Endothelial cell of umbilical vein (primary cell): ENCODE measurements at regions not wholly inside any gene's neighbourhood (a gene's known extent, or its start where the extent isn't known, plus 50 kb on each side); places are given as distances from the start of the nearest gene placed in this dataset.

Source experiments
- BruUV-seq: library from RNA; stranded (reverse); fragments of 400-500 nt; replicated peaks from 2 replicates; lab custom pipeline; 2021; lab: Mats Ljungman, UMichigan
- CTCF ChIA-PET: fragments of 300-600, 350-600 bp; sonication (Branson Sonifier 250); formaldehyde crosslinking; loops from one replicate; lab custom pipeline; 2021; ENCODE audit warnings: antibody characterized with exemption, inconsistent platforms; lab: Charles Lee
- POLR2A ChIA-PET: fragments of 300-600, 350-600 bp; sonication (Branson Sonifier 250); formaldehyde crosslinking; loops from one replicate; lab custom pipeline; 2021; ENCODE audit warnings: antibody characterized with exemption, inconsistent platforms; lab: Charles Lee
- DNase-seq: peaks from one replicate; pipeline ENCODE4 v3.0.0-alpha.2; 2011; ENCODE audit warnings: low read depth, low spot score
- FAIRE-seq: peaks from 2 replicates; lab custom pipeline; 2011; peaks lifted over from hg19 to GRCh38; lab: Jason Lieb, UNC
- H2AFZ ChIP-seq: 2 replicates; pipeline ENCODE4 v1.6.0; 2012; ENCODE audit warnings: low read depth, low read length, control low read depth, inconsistent platforms
- H3K27ac ChIP-seq: 2 replicates; pipeline ENCODE4 v1.5.1; 2011; ENCODE audit warnings: low read depth, mild to moderate bottlenecking, control low read depth, low read length, moderate library complexity; ENCODE audit not compliant: insufficient read depth
- H3K27me3 ChIP-seq, 2 experiments: 2 replicates each; pipeline versions ENCODE4 v1.6.0 to v1.6.1; 2011; ENCODE audit warnings: low read length in 2 of 2, mixed read lengths in 1 of 2; ENCODE audit not compliant: control insufficient read depth in 2 of 2, insufficient read depth in 2 of 2
- H3K36me3 ChIP-seq, 2 experiments: 2 replicates in 1 of 2; 3 replicates in 1 of 2; pipeline ENCODE4 v1.5.1; 2011; ENCODE audit warnings: low read length in 2 of 2, mild to moderate bottlenecking in 1 of 2, moderate library complexity in 1 of 2; ENCODE audit not compliant: control insufficient read depth in 2 of 2, insufficient read depth in 2 of 2; ENCODE audit errors: extremely low read depth in 1 of 2
- H3K4me1 ChIP-seq: 3 replicates; pipeline ENCODE4 v1.5.1; 2011; ENCODE audit warnings: mild to moderate bottlenecking, low read length; ENCODE audit not compliant: control insufficient read depth, insufficient read depth; ENCODE audit errors: extremely low read depth
- H3K4me2 ChIP-seq: 2 replicates; pipeline ENCODE4 v1.6.1; 2011; ENCODE audit warnings: low read length, control low read depth, mixed read lengths; ENCODE audit not compliant: insufficient read depth
- H3K4me3 ChIP-seq, 3 experiments: fragments of 200-600 bp in 1 of 3; sonication (generic), shearing (Covaris generic) in 1 of 3; replicated peaks in 1 of 3; 2 replicates each; pipeline ENCODE4 v1.5.1; 2011 to 2016; ENCODE audit warnings: control low read depth in 3 of 3, low read length in 3 of 3, mild to moderate bottlenecking in 2 of 3, inconsistent platforms in 1 of 3, low read depth in 1 of 3, moderate library complexity in 1 of 3; ENCODE audit not compliant: insufficient read depth in 1 of 3
- H3K79me2 ChIP-seq: 2 replicates; pipeline ENCODE4 v1.6.0; 2012; ENCODE audit warnings: low read length, inconsistent platforms; ENCODE audit not compliant: control insufficient read depth, insufficient read depth
- H3K9ac ChIP-seq: replicated peaks from 2 replicates; pipeline ENCODE3; 2011; ENCODE audit warnings: low read length, control low read depth; ENCODE audit not compliant: insufficient read depth; ENCODE audit errors: extremely low read depth
- H3K9me1 ChIP-seq: replicated peaks from 3 replicates; pipeline ENCODE4 v1.6.0; 2011; ENCODE audit warnings: mild to moderate bottlenecking, low read length; ENCODE audit not compliant: control insufficient read depth, insufficient read depth; ENCODE audit errors: extremely low read depth
- H3K9me3 ChIP-seq: replicated peaks from 2 replicates; pipeline ENCODE4 v1.5.1; 2012; ENCODE audit warnings: low read length, inconsistent platforms; ENCODE audit not compliant: control insufficient read depth, insufficient read depth
- H4K20me1 ChIP-seq: replicated peaks from 2 replicates; pipeline ENCODE3; 2011; ENCODE audit warnings: mild to moderate bottlenecking, low read length; ENCODE audit not compliant: control insufficient read depth, insufficient read depth; ENCODE audit errors: extremely low read depth
- FOS ChIP-seq: IDR thresholded peaks from 2 replicates; pipeline ENCODE4 v1.6.1; 2011; ENCODE audit warnings: mild to moderate bottlenecking, low read length, moderate library complexity, borderline replicate concordance; ENCODE audit not compliant: insufficient read depth
- GATA2 ChIP-seq: IDR thresholded peaks from 2 replicates; pipeline ENCODE4 v1.7.0; 2011; ENCODE audit warnings: low read depth, mild to moderate bottlenecking, moderate library complexity, mixed read lengths, low read length; ENCODE audit not compliant: insufficient read length, insufficient read depth
- JUN ChIP-seq: IDR thresholded peaks from 2 replicates; pipeline ENCODE4 v1.6.1; 2011; ENCODE audit warnings: borderline replicate concordance, low read depth; ENCODE audit not compliant: insufficient read length, insufficient read depth
- POLR2AphosphoS5 ChIP-seq: IDR thresholded peaks from 2 replicates; pipeline ENCODE4 v1.6.1; 2012; ENCODE audit warnings: low read depth, mild to moderate bottlenecking, control low read depth, low read length, moderate library complexity; ENCODE audit not compliant: insufficient read depth
- dilution Hi-C: fragments of 300-500 bp; cut with MboI; formaldehyde crosslinking; loops from one replicate; pipeline ENCODE4 v1.15.0; 2019; ENCODE audit warnings: low sequenced_read_pairs; ENCODE audit not compliant: extremely low pct_ligation_motif_present
- intact Hi-C: fragments of 100-400 bp; cut with micrococcal nuclease; formaldehyde crosslinking; loops from one replicate; pipeline ENCODE4 v1.10.0; 2022
- TF ChIP-seq, protein P1 (sequence below): IDR thresholded peaks from 2 replicates; pipeline ENCODE4 v1.6.1; 2011; ENCODE audit not compliant: insufficient read depth, insufficient read length

- Histone ChIP-seq H3K9me3 (no peaks in the 10 kb centered on the region), H3K27me3 (no peaks in the 10 kb centered on the region), H3K9me1 (no peaks in the 10 kb centered on the region), H3K9ac (no peak overlapping the region), H3K79me2 (no peaks in the 10 kb centered on the region), H3K4me2 (no peak overlapping the region), H4K20me1 (no peaks in the 10 kb centered on the region), H2AFZ (no peak overlapping the region), H3K4me1 (no peaks in the 10 kb centered on the region), H3K4me3 (no peak overlapping the region), H3K27ac (no peak overlapping the region), H3K36me3 (no peaks in the 10 kb centered on the region)
- ChIA-PET POLR2A (no interaction called here), CTCF (no interaction called here)
- no peak for DNase-seq
- dilution Hi-C loops (no loop called here), intact Hi-C loops (no loop called here)
- no TSS peak for BruUV-seq
- no peak for FAIRE-seq
- TF ChIP-seq JUN (no peak), GATA2 (no peak), FOS (no peak)
- TF ChIP-seq, protein P1, sequence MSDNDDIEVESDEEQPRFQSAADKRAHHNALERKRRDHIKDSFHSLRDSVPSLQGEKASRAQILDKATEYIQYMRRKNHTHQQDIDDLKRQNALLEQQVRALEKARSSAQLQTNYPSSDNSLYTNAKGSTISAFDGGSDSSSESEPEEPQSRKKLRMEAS = no peak
Measured at GRCh38 chrX:27057883-27058282, 405.3 kb downstream of the PPP4R3C start.

- DNase-seq (no peak), FAIRE-seq (no peak)
- no peak overlapping the region for H3K4me2 ChIP-seq
- ChIA-PET POLR2A (no interaction called here), CTCF (no interaction called here)
- BruUV-seq = no TSS peak
- H3K4me1 ChIP-seq = no peaks in the 10 kb centered on the region
- H4K20me1 ChIP-seq = no peaks in the 10 kb centered on the region
- no peak overlapping the region for H2AFZ ChIP-seq
- no peaks in the 10 kb centered on the region for H3K9me1 ChIP-seq
- H3K9me3 ChIP-seq = no peaks in the 10 kb centered on the region
- no peak overlapping the region for H3K9ac ChIP-seq
- H3K36me3 ChIP-seq = no peaks in the 10 kb centered on the region
- H3K4me3 ChIP-seq = no peak overlapping the region
- intact Hi-C loops (no loop called here), dilution Hi-C loops (no loop called here)
- no peaks in the 10 kb centered on the region for H3K27me3 ChIP-seq
- H3K79me2 ChIP-seq = no peaks in the 10 kb centered on the region
- H3K27ac ChIP-seq = no peak overlapping the region
- TF ChIP-seq POLR2AphosphoS5 = no peak
- TF ChIP-seq FOS = no peak
Measured at GRCh38 chrX:27039332-27039731, 423.8 kb downstream of the PPP4R3C start.
